ENCODE measurements at regions not wholly inside any gene's neighbourhood (a gene's known extent, or its start where the extent isn't known, plus 50 kb on each side); places are given as distances from the start of the nearest gene placed in this dataset.

DNA sequence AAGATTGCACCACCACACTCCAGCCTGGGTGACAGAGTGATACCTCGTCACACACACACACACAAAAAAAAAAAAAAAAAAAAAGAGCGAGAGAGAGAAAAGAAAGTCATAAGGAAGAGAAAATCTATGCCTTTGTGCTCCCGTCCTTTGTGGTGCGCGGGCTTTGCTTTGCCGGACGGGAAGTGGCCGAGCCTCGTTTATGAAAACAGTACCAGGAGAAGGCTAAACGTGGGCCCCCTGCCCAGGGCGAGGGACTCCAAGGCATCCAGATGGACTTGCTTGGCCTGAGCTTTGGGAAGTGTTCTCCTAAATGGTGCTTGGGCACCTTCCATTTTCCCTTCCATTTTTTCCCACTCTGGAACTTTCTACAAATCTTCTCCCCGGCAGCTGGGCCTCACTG is 109.3 kb upstream of the LRPAP1 start:
- TF ChIP-seq, protein P1, sequence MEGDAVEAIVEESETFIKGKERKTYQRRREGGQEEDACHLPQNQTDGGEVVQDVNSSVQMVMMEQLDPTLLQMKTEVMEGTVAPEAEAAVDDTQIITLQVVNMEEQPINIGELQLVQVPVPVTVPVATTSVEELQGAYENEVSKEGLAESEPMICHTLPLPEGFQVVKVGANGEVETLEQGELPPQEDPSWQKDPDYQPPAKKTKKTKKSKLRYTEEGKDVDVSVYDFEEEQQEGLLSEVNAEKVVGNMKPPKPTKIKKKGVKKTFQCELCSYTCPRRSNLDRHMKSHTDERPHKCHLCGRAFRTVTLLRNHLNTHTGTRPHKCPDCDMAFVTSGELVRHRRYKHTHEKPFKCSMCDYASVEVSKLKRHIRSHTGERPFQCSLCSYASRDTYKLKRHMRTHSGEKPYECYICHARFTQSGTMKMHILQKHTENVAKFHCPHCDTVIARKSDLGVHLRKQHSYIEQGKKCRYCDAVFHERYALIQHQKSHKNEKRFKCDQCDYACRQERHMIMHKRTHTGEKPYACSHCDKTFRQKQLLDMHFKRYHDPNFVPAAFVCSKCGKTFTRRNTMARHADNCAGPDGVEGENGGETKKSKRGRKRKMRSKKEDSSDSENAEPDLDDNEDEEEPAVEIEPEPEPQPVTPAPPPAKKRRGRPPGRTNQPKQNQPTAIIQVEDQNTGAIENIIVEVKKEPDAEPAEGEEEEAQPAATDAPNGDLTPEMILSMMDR (IDR thresholded peaks at IDR 0.05): no peak
- TF ChIP-seq POLR2A (IDR thresholded peaks at IDR 0.05): no peak

Measured in lower leg skin (tissue), 3 donors.